NCI-H2081 treated with DMSO at 0.1 percent for 48 hours (cell line): ENCODE measurements at regions not wholly inside any gene's neighbourhood (a gene's known extent, or its start where the extent isn't known, plus 50 kb on each side); places are given as distances from the start of the nearest gene placed in this dataset.

Source experiments
- DNase-seq: peaks from one replicate; lab custom pipeline; 2025; lab: John Stamatoyannopoulos, UW

DNA sequence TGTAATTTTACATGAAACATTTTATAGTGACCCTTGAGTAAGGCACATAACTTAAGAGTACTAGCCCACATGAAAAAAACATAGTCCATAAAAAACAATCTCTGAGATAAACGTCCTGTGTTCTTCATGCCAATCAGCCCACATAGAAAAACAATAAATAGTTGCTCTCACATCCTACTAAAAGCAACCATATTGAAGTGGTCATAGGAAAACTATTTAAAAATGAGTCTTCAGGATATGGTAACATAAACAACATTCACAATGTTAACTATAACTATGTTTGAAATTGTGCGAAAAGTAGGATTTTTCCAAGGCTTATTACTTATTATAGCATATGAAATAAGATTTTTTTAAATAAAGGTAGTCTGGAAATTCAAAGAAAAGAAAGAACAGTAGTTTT is 77.1 kb upstream of the EPHA5 start:
- no peak for DNase-seq

DNA sequence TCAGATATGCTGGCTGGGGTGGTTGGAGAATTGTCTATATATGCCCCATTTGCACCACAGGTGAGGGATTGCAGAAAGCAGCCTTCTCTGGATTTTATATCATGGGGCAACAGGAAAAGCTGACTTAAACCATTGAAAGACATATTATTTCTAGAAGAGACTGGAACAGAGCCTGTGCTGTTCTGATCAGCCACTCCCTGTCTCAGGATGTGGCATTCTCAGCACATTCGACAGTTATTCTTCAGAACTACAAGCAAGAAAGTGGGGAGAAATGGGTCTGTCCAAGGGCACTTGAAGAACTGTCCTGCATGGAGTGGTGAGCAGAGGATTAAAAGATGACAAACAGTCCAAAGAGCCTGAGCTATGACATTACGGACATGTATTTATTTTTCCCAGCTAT is 67.8 kb upstream of the EPHA5 start:
- DNase-seq = no peak

DNA sequence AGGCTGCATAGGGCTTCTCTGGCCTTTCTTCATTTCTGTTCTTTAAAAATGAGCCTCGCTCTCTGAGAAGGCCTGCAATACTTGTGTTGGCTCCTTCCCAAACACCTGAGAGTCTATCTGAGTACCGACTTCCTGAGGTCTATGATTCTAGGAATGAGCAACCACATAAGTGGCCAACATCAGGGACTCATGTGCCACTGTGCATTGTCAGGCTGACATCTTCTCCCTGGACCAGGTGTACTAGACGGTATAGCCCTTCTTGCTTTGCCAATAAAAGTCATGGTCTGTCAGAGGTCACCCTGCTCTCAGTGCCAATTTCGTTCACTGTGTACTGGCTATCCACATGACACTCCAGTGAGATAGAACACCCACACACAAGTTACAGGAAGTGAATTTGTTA is 67.4 kb upstream of the EPHA5 start:
- DNase-seq = no peak

DNA sequence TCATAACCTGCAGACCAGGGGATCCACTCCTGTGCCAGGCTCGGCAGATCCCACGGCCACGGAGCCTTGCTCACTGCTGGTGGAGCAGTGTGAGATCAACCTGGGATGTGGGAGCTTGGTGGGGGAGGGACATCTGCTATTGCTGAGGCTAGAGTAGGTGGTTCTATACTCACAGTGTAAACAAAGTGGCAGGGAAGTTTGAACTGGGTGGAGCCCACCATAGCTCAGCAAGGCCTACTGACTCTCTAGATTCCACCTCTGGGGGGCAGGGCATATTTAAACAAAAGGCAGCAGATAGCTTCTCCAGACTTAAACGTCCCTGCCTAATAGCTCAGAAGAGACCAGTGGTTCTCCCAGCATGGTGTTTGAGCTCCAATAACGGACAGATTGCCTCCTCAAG is 54.7 kb upstream of the EPHA5 start:
- DNase-seq = no peak
